Transverse colon (tissue), 4 donors: ENCODE measurements at regions not wholly inside any gene's neighbourhood (a gene's known extent, or its start where the extent isn't known, plus 50 kb on each side); places are given as distances from the start of the nearest gene placed in this dataset.
"Not testable (repeated sequence)": the region's sequence is repeated elsewhere in the genome, so short reads cannot be mapped to it uniquely, and the experiment has no call there.

ENCODE experiments used
- DNase-seq: peaks from one replicate; pipeline ENCODE4 v3.0.0-alpha.2; 2019
- H3K27ac ChIP-seq, 4 donors: fragments of 200-600 bp; sonication (generic); 2 replicates each; pipeline ENCODE4 v1.5.1; 2016 to 2018; ENCODE audit warnings: inconsistent platforms in 4 of 4
- H3K27me3 ChIP-seq: fragments of 200-600 bp; sonication (generic); 2 replicates; pipeline ENCODE4 v1.5.1; 2017; ENCODE audit warnings: inconsistent platforms
- H3K36me3 ChIP-seq, 4 donors: fragments of 200-600 bp; sonication (generic); 2 replicates each; pipeline ENCODE4 v1.5.1; 2017 to 2019; ENCODE audit warnings: inconsistent platforms in 4 of 4
- H3K4me1 ChIP-seq, 4 donors: fragments of 200-600 bp; sonication (generic); 2 replicates each; pipeline ENCODE4 v1.5.1; 2017 to 2020; ENCODE audit warnings: inconsistent platforms in 4 of 4
- H3K4me3 ChIP-seq, 4 donors: fragments of 200-600 bp; sonication (generic); 1 replicate in 1 of 4; 2 replicates in 3 of 4; pipeline versions ENCODE4 v1.5.1 to v1.6.1; 2017 to 2019; ENCODE audit warnings: inconsistent platforms in 4 of 4
- H3K9me3 ChIP-seq, 2 donors: fragments of 200-600 bp; sonication (generic); 2 replicates each; pipeline ENCODE4 v1.5.1; 2017 to 2019; ENCODE audit warnings: inconsistent platforms in 2 of 2
- CTCF ChIP-seq, 5 experiments: fragments of 200-600 bp in 3 of 5; fragments of 450-650 bp in 2 of 5; sonication (generic) in 3 of 5; IDR thresholded peaks; 1 replicate in 2 of 5; 2 replicates in 3 of 5; pipeline ENCODE4 v1.5.1; 2016 to 2017; ENCODE audit warnings: antibody characterized with exemption in 5 of 5, inconsistent platforms in 3 of 5, mild to moderate bottlenecking in 2 of 5, moderate library complexity in 1 of 5
- EP300 ChIP-seq: sonication (generic); formaldehyde crosslinking; IDR thresholded peaks from one replicate; pipeline ENCODE4 v1.6.1; 2017; ENCODE audit warnings: antibody characterized with exemption, low read depth
- POLR2A ChIP-seq: fragments of 450-650 bp; IDR thresholded peaks from one replicate; pipeline ENCODE4 v1.6.1; 2016; ENCODE audit warnings: antibody characterized with exemption, mild to moderate bottlenecking, moderate library complexity
- POLR2AphosphoS5 ChIP-seq, 3 donors: sonication (generic); formaldehyde crosslinking; IDR thresholded peaks; one replicate each; pipeline ENCODE4 v1.6.1; 2016; ENCODE audit warnings: antibody characterized with exemption in 3 of 3
- WGBS, 2 donors: methylation state at CpG; one replicate each; pipeline ENCODE4 v1.1.5; 2018; ENCODE audit warnings: low coverage in 1 of 2; 5-methylcytosine and 5-hydroxymethylcytosine counted together
- in situ Hi-C, 4 donors: fragments of 200-750 bp; cut with MboI; loops; one replicate each; pipeline versions ENCODE4 v1.15.0 to v1.15.1; 2017; ENCODE audit warnings: low sequenced_read_pairs in 3 of 4, low pct_ligation_motif_present in 1 of 4, low pct_unique_long_range_greater_than_20kb in 1 of 4
- intact Hi-C: fragments of 100-400 bp; cut with DNase I; formaldehyde crosslinking; loops from one replicate; pipeline ENCODE4 v1.15.1; 2023; ENCODE audit warnings: low total_unique reads

GRCh38 chr5:138694146-138694545 is 59.1 kb upstream of the CTNNA1 start:
- in situ Hi-C loops, result no loop called here
- 94 to 100% methylated on average over 2 to 3 of the region's 3 CpGs for WGBS, 2 donors
- Histone ChIP-seq H3K9me3 (no peaks in the 10 kb centered on the region), H3K4me3 (no peak overlapping the region), H3K36me3 (no peaks in the 10 kb centered on the region), H3K27me3 (no peaks in the 10 kb centered on the region), H3K27ac (no peak overlapping the region), H3K4me1 (no peaks in the 10 kb centered on the region)
- TF ChIP-seq POLR2AphosphoS5 (IDR thresholded peaks at IDR 0.05), result no peak
- TF ChIP-seq POLR2A, result no peak
- TF ChIP-seq EP300, result no peak
- no peak for TF ChIP-seq CTCF (IDR thresholded peaks at IDR 0.05)
- intact Hi-C loops, result no loop called here
- DNase-seq, result no peak

- no peaks in the 10 kb centered on the region for H3K36me3 ChIP-seq
- H3K27me3 ChIP-seq, result no peaks in the 10 kb centered on the region
- no peak for DNase-seq
- H3K4me3 ChIP-seq, result no peak overlapping the region
- intact Hi-C loops (no loop called here), in situ Hi-C loops (no loop called here)
- H3K4me1 ChIP-seq, result no peaks in the 10 kb centered on the region
- TF ChIP-seq CTCF (IDR thresholded peaks at IDR 0.05) (no peak), EP300 (no peak), POLR2A (no peak), POLR2AphosphoS5 (IDR thresholded peaks at IDR 0.05) (no peak)
- no peak overlapping the region for H3K27ac ChIP-seq
- H3K9me3 ChIP-seq, result no peaks in the 10 kb centered on the region
Observed at GRCh38 chr5:138692370-138692769, 60.9 kb upstream of the CTNNA1 start.

GRCh38 chr5:138686668-138687067 is 66.6 kb upstream of the CTNNA1 start:
- no peak for DNase-seq
- Histone ChIP-seq H3K4me1 (no peaks in the 10 kb centered on the region), H3K4me3 (no peak overlapping the region), H3K27ac (no peak overlapping the region), H3K9me3 (no peaks in the 10 kb centered on the region), H3K36me3 (no peaks in the 10 kb centered on the region), H3K27me3 (no peaks in the 10 kb centered on the region)
- intact Hi-C loops (no loop called here), in situ Hi-C loops (no loop called here)
- 76% methylated on average over 4 of the region's 4 CpGs; no CpG with 5 or more reads in 1 of the 2 donors for WGBS, 2 donors
- TF ChIP-seq EP300 (no peak), POLR2AphosphoS5 (IDR thresholded peaks at IDR 0.05) (no peak), POLR2A (no peak), CTCF (IDR thresholded peaks at IDR 0.05) (no peak)

- Histone ChIP-seq H3K36me3 (no peaks in the 10 kb centered on the region), H3K9me3 (no peaks in the 10 kb centered on the region), H3K4me3 (no peak overlapping the region), H3K4me1 (no peaks in the 10 kb centered on the region), H3K27ac (no peak overlapping the region), H3K27me3 (no peaks in the 10 kb centered on the region)
- intact Hi-C loops (no loop called here), in situ Hi-C loops (no loop called here)
- DNase-seq, result no peak
- TF ChIP-seq POLR2AphosphoS5 (IDR thresholded peaks at IDR 0.05) (no peak), POLR2A (no peak), CTCF (IDR thresholded peaks at IDR 0.05) (no peak), EP300 (no peak)
- WGBS, 2 donors, result 43 to 67% methylated on average over 1 to 2 of the region's 2 CpGs
Observed at GRCh38 chr5:138685193-138685745, 68.0 kb upstream of the CTNNA1 start.

GRCh38 chr5:138682462-138682861 is 70.8 kb upstream of the CTNNA1 start:
- in situ Hi-C loops, result not testable (repeated sequence)
- WGBS, 2 donors, result 73 to 86% methylated on average over 2 to 4 of the region's 4 CpGs

GRCh38 chr5:138678826-138679225 is 74.4 kb upstream of the CTNNA1 start:
- intact Hi-C loops, H3K27me3 ChIP-seq, H3K36me3 ChIP-seq, H3K4me3 ChIP-seq, DNase-seq, in situ Hi-C loops, H3K4me1 ChIP-seq, H3K27ac ChIP-seq, H3K9me3 ChIP-seq: not testable (repeated sequence)
- 83 to 84% methylated on average over 2 to 3 of the region's 3 CpGs for WGBS, 2 donors

More at GRCh38 chr5:138682462-138682861, 70.8 kb upstream of the CTNNA1 start:
- intact Hi-C loops, DNase-seq, H3K4me1 ChIP-seq, H3K27ac ChIP-seq, H3K9me3 ChIP-seq, H3K4me3 ChIP-seq, H3K27me3 ChIP-seq, H3K36me3 ChIP-seq: not testable (repeated sequence)
